Mesendoderm (in vitro differentiated cells): ENCODE measurements at regions not wholly inside any gene's neighbourhood (a gene's known extent, or its start where the extent isn't known, plus 50 kb on each side); places are given as distances from the start of the nearest gene placed in this dataset.

Experiments used
- DNase-seq: peaks from one replicate; pipeline ENCODE4 v3.0.0; 2013
- H2AK5ac ChIP-seq: 2 replicates; pipeline ENCODE4 v1.6.1; 2013; ENCODE audit warnings: low read length, inconsistent platforms
- H2BK120ac ChIP-seq: 2 replicates; pipeline ENCODE4 v1.6.1; 2013; ENCODE audit warnings: low read depth, mild to moderate bottlenecking, low read length, moderate library complexity, mixed read lengths
- H2BK15ac ChIP-seq: replicated peaks from 2 replicates; pipeline ENCODE4 v1.6.1; 2013; ENCODE audit warnings: low read depth, mild to moderate bottlenecking, moderate library complexity
- H2BK5ac ChIP-seq: 2 replicates; pipeline ENCODE4 v1.6.1; 2013; ENCODE audit warnings: low read length, inconsistent platforms
- H3K18ac ChIP-seq: 2 replicates; pipeline ENCODE4 v1.6.1; 2013; ENCODE audit warnings: mild to moderate bottlenecking, low read length, mixed read lengths
- H3K23ac ChIP-seq: one replicate; pipeline ENCODE4 v1.6.1; 2013; ENCODE audit warnings: low read length
- H3K27ac ChIP-seq: 2 replicates; pipeline ENCODE4 v1.5.1; 2013; ENCODE audit warnings: low read depth, mild to moderate bottlenecking, inconsistent platforms, low read length, moderate library complexity
- H3K27me3 ChIP-seq: 2 replicates; pipeline ENCODE4 v1.6.1; 2013; ENCODE audit warnings: low read length, control low read depth, mild to moderate bottlenecking, inconsistent platforms; ENCODE audit not compliant: insufficient read depth, poor library complexity
- H3K36me3 ChIP-seq: 2 replicates; pipeline ENCODE4 v1.6.1; 2013; ENCODE audit warnings: low read length, inconsistent platforms; ENCODE audit not compliant: control insufficient read depth, insufficient read depth
- H3K4ac ChIP-seq: one replicate; pipeline ENCODE4 v1.6.1; 2013; ENCODE audit warnings: low read depth, mild to moderate bottlenecking, low read length, moderate library complexity
- H3K4me1 ChIP-seq: 2 replicates; pipeline ENCODE4 v1.6.1; 2013; ENCODE audit warnings: low read depth, low read length, inconsistent platforms; ENCODE audit not compliant: control insufficient read depth
- H3K4me2 ChIP-seq: 2 replicates; pipeline ENCODE4 v1.6.1; 2013; ENCODE audit warnings: low read length
- H3K4me3 ChIP-seq: 2 replicates; pipeline ENCODE4 v1.5.1; 2013; ENCODE audit warnings: mild to moderate bottlenecking, low read length
- H3K56ac ChIP-seq: one replicate; pipeline ENCODE4 v1.6.1; 2013; ENCODE audit warnings: low read length
- H3K79me1 ChIP-seq: 2 replicates; pipeline ENCODE4 v1.6.1; 2013; ENCODE audit warnings: low read length, inconsistent platforms
- H3K79me2 ChIP-seq: 2 replicates; pipeline ENCODE4 v1.6.1; 2013; ENCODE audit warnings: mild to moderate bottlenecking, low read length; ENCODE audit not compliant: control insufficient read depth, insufficient read depth
- H3K9ac ChIP-seq: 2 replicates; pipeline ENCODE4 v1.6.1; 2013; ENCODE audit warnings: low read length, inconsistent platforms
- H4K5ac ChIP-seq: one replicate; pipeline ENCODE4 v1.6.1; 2013; ENCODE audit warnings: low read length
- H4K8ac ChIP-seq: one replicate; pipeline ENCODE4 v1.6.1; 2013; ENCODE audit warnings: low read depth, mild to moderate bottlenecking, control low read depth, low read length, moderate library complexity
- WGBS: extraction: QIAGEN DNeasy Blood & Tissue Kit; methylation state at CpG from one replicate; pipeline ENCODE4 v1.1.7; 2013; ENCODE audit warnings: low lambda C conversion rate, missing lambda C conversion rate; ENCODE audit not compliant: insufficient coverage; ENCODE audit errors: extremely low coverage; 5-methylcytosine and 5-hydroxymethylcytosine counted together

- WGBS: no CpG with 5 or more reads among the region's 7 CpGs
- H3K27me3 ChIP-seq: no peaks in the 10 kb centered on the region
- H4K8ac ChIP-seq: no peak overlapping the region
- no peak overlapping the region for H3K4me2 ChIP-seq
- no peak overlapping the region for H3K4ac ChIP-seq
- no peak overlapping the region for H2BK120ac ChIP-seq
- H3K79me2 ChIP-seq: no peaks in the 10 kb centered on the region
- no peak overlapping the region for H3K4me3 ChIP-seq
- no peak overlapping the region for H2AK5ac ChIP-seq
- H3K56ac ChIP-seq: no peak overlapping the region
- H2BK5ac ChIP-seq: no peak overlapping the region
- H3K4me1 ChIP-seq: no peaks in the 10 kb centered on the region
- no peak overlapping the region for H3K9ac ChIP-seq
- no peaks in the 10 kb centered on the region for H3K79me1 ChIP-seq
- no peak overlapping the region for H2BK15ac ChIP-seq
- no peak overlapping the region for H3K18ac ChIP-seq
- H4K5ac ChIP-seq: no peak overlapping the region
- DNase-seq: no peak
- no peak overlapping the region for H3K27ac ChIP-seq
- H3K36me3 ChIP-seq: no peaks in the 10 kb centered on the region
- no peak overlapping the region for H3K23ac ChIP-seq
These were observed 284.0 kb downstream of the DUSP10 start for GRCh38 chr1:221457685-221458446.

GRCh38 chr1:221458447-221459156 lies 283.3 kb downstream of the DUSP10 start:
- no peak for DNase-seq
- H3K4me3 ChIP-seq: no peak overlapping the region
- H3K23ac ChIP-seq: no peak overlapping the region
- H2BK5ac ChIP-seq: no peak overlapping the region
- H3K27ac ChIP-seq: no peak overlapping the region
- H3K4ac ChIP-seq: no peak overlapping the region
- no peak overlapping the region for H4K8ac ChIP-seq
- no peak overlapping the region for H3K18ac ChIP-seq
- no peak overlapping the region for H3K56ac ChIP-seq
- H2AK5ac ChIP-seq: no peak overlapping the region
- H3K27me3 ChIP-seq: no peaks in the 10 kb centered on the region
- H3K4me2 ChIP-seq: no peak overlapping the region
- H3K79me1 ChIP-seq: no peaks in the 10 kb centered on the region
- no CpG with 5 or more reads among the region's 5 CpGs for WGBS
- H2BK15ac ChIP-seq: no peak overlapping the region
- no peaks in the 10 kb centered on the region for H3K36me3 ChIP-seq
- H4K5ac ChIP-seq: no peak overlapping the region
- H3K4me1 ChIP-seq: no peaks in the 10 kb centered on the region
- no peak overlapping the region for H2BK120ac ChIP-seq
- no peak overlapping the region for H3K9ac ChIP-seq
- H3K79me2 ChIP-seq: no peaks in the 10 kb centered on the region

- Histone ChIP-seq H2BK5ac (no peak overlapping the region), H3K4me3 (no peak overlapping the region), H3K4me1 (no peaks in the 10 kb centered on the region), H2BK120ac (no peak overlapping the region), H3K27ac (no peak overlapping the region), H3K27me3 (no peaks in the 10 kb centered on the region), H3K79me2 (no peaks in the 10 kb centered on the region), H3K18ac (no peak overlapping the region), H4K8ac (no peak overlapping the region), H2BK15ac (no peak overlapping the region), H3K23ac (no peak overlapping the region), H3K79me1 (no peaks in the 10 kb centered on the region), H3K4me2 (no peak overlapping the region), H3K36me3 (no peaks in the 10 kb centered on the region), H3K56ac (no peak overlapping the region), H4K5ac (no peak overlapping the region), H3K4ac (no peak overlapping the region), H2AK5ac (no peak overlapping the region), H3K9ac (no peak overlapping the region)
- no CpG with 5 or more reads among the region's 1 CpG for WGBS
- DNase-seq: no peak
These were observed 282.3 kb downstream of the DUSP10 start for GRCh38 chr1:221459558-221459957.

- WGBS: no CpG with 5 or more reads among the region's 1 CpG
- Histone ChIP-seq H3K23ac (no peak overlapping the region), H3K18ac (no peak overlapping the region), H3K27me3 (no peaks in the 10 kb centered on the region), H3K4me3 (no peak overlapping the region), H4K5ac (no peak overlapping the region), H2AK5ac (no peak overlapping the region), H3K79me2 (no peaks in the 10 kb centered on the region), H3K36me3 (no peaks in the 10 kb centered on the region), H3K79me1 (no peaks in the 10 kb centered on the region), H3K56ac (no peak overlapping the region), H2BK120ac (no peak overlapping the region), H4K8ac (no peak overlapping the region), H3K27ac (no peak overlapping the region), H3K4me1 (no peaks in the 10 kb centered on the region), H2BK15ac (no peak overlapping the region), H3K4me2 (no peak overlapping the region), H2BK5ac (no peak overlapping the region), H3K4ac (no peak overlapping the region), H3K9ac (no peak overlapping the region)
- no peak for DNase-seq
These were observed 279.5 kb downstream of the DUSP10 start for GRCh38 chr1:221462345-221462744.

GRCh38 chr1:221468546-221468945 lies 273.3 kb downstream of the DUSP10 start:
- Histone ChIP-seq H4K8ac (no peak overlapping the region), H3K27ac (no peak overlapping the region), H2BK120ac (no peak overlapping the region), H4K5ac (no peak overlapping the region), H3K36me3 (no peaks in the 10 kb centered on the region), H3K18ac (no peak overlapping the region), H2BK5ac (no peak overlapping the region), H3K4me1 (no peaks in the 10 kb centered on the region), H3K56ac (no peak overlapping the region), H3K9ac (no peak overlapping the region), H3K79me2 (no peaks in the 10 kb centered on the region), H3K4me3 (no peak overlapping the region), H3K23ac (no peak overlapping the region), H3K79me1 (no peaks in the 10 kb centered on the region), H3K4ac (no peak overlapping the region), H2BK15ac (no peak overlapping the region), H3K4me2 (no peak overlapping the region), H2AK5ac (no peak overlapping the region), H3K27me3 (no peaks in the 10 kb centered on the region)
- no peak for DNase-seq
- WGBS: no CpG with 5 or more reads among the region's 6 CpGs
